ENCODE measurements at regions not wholly inside any gene's neighbourhood (a gene's known extent, or its start where the extent isn't known, plus 50 kb on each side); places are given as distances from the start of the nearest gene placed in this dataset.

DNA sequence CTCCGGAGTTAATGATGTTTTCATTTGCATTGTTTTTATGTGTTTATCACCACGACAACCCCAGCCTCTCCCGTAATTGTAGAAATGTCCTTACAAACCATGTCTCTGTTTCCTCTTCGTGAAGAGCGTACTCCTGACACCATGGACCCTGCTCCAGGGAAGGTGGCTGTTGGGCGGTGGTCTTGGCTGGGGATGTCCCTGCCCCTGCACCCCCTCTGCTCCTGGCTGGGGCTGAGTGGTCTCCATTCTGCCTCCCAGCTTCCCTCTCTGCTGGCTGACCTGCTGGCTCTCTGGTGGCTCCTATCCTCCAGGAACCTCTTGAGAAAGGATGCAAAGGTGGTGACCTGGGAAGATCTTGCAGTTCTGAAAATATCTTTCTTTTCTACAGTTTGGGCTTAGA, 81.1 kb downstream of the ASB1 start:
- H3K9me3 ChIP-seq (replicated peaks; ENCODE audit: insufficient read depth, low read length): no peaks in the 10 kb centered on the region
- H3K79me2 ChIP-seq (ENCODE audit: low read length): no peaks in the 10 kb centered on the region
- H3K27ac ChIP-seq (ENCODE audit: low read length): no peak overlapping the region
- TF ChIP-seq, protein P1, sequence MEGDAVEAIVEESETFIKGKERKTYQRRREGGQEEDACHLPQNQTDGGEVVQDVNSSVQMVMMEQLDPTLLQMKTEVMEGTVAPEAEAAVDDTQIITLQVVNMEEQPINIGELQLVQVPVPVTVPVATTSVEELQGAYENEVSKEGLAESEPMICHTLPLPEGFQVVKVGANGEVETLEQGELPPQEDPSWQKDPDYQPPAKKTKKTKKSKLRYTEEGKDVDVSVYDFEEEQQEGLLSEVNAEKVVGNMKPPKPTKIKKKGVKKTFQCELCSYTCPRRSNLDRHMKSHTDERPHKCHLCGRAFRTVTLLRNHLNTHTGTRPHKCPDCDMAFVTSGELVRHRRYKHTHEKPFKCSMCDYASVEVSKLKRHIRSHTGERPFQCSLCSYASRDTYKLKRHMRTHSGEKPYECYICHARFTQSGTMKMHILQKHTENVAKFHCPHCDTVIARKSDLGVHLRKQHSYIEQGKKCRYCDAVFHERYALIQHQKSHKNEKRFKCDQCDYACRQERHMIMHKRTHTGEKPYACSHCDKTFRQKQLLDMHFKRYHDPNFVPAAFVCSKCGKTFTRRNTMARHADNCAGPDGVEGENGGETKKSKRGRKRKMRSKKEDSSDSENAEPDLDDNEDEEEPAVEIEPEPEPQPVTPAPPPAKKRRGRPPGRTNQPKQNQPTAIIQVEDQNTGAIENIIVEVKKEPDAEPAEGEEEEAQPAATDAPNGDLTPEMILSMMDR (IDR thresholded peaks at IDR 0.05; ENCODE audit: low read length): no peak
- TF ChIP-seq EZH2 (optimal IDR thresholded peaks at IDR 0.05; ENCODE audit: low read depth, low read length) (no peak), EZH2phosphoT487 (IDR thresholded peaks at IDR 0.05; ENCODE audit: low read length) (no peak)
- H4K20me1 ChIP-seq (ENCODE audit: insufficient read depth, low read length): no peaks in the 10 kb centered on the region
- no peak overlapping the region for H3K4me3 ChIP-seq (ENCODE audit: low read length)
- H3K9ac ChIP-seq (ENCODE audit: low read length): no peak overlapping the region
- no peaks in the 10 kb centered on the region for H3K36me3 ChIP-seq (replicated peaks; ENCODE audit: insufficient read depth, low read length)
- H2AFZ ChIP-seq (ENCODE audit: low read length): no peak overlapping the region
- peaks cover 10% of the 10 kb centered on the region for H3K27me3 ChIP-seq (replicated peaks; ENCODE audit: insufficient read depth, low read length)
- DNase-seq: no peak
- H3K4me1 ChIP-seq (ENCODE audit: low read length): no peaks in the 10 kb centered on the region
- H3K4me2 ChIP-seq (ENCODE audit: low read depth, low read length): no peak overlapping the region
- H3F3A ChIP-seq (ENCODE audit: insufficient read depth, low read length): no peaks in the 10 kb centered on the region
- no peaks in the 10 kb centered on the region for H3K9me2 ChIP-seq (replicated peaks; ENCODE audit: insufficient read depth, low read length)

DNA sequence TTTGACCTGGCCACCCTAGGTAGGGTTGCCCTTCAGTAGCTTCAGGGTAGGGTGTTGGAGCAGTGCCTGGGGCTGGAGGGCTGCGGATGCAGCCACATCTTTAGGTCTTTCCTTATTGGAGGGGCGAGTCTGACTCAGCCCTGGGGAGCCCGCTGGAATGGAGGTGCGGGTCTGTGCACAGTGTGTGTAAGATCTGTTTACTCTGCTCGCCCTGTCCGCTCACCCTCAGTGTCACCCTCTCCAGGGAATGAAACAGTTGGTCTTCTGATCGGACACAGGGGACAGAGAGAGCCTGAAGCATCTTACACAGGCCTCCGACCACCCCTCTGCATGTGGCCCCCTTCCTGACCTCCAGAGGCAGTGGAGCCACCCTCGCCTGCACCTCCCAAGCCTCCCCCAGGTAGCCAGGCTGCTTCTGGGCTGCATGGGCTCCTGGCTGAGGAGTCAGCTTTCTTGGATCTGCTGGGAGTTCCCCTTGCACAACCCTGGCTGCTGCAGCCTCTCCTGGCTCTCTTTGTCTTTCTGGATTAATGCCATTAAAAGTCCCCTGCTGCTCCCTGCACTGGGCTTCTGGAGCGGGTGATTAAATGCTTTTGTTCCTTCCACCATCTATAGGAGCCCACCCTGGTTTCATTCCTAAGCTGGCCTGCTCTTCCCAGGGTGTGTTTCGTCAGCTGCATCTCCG, 82.6 kb downstream of the ASB1 start:
- Histone ChIP-seq H3K36me3 (replicated peaks; ENCODE audit: insufficient read depth, low read length) (no peaks in the 10 kb centered on the region), H3K4me2 (ENCODE audit: low read depth, low read length) (no peak overlapping the region), H2AFZ (ENCODE audit: low read length) (no peak overlapping the region), H3K9me3 (replicated peaks; ENCODE audit: insufficient read depth, low read length) (no peaks in the 10 kb centered on the region), H3F3A (ENCODE audit: insufficient read depth, low read length) (no peaks in the 10 kb centered on the region), H3K27me3 (replicated peaks; ENCODE audit: insufficient read depth, low read length) (peaks cover 10% of the 10 kb centered on the region), H3K4me1 (ENCODE audit: low read length) (no peaks in the 10 kb centered on the region), H3K9ac (ENCODE audit: low read length) (no peak overlapping the region), H3K27ac (ENCODE audit: low read length) (no peak overlapping the region), H3K79me2 (ENCODE audit: low read length) (no peaks in the 10 kb centered on the region), H3K4me3 (ENCODE audit: low read length) (no peak overlapping the region), H4K20me1 (ENCODE audit: insufficient read depth, low read length) (no peaks in the 10 kb centered on the region), H3K9me2 (replicated peaks; ENCODE audit: insufficient read depth, low read length) (no peaks in the 10 kb centered on the region)
- DNase-seq: no peak
- TF ChIP-seq EZH2 (optimal IDR thresholded peaks at IDR 0.05; ENCODE audit: low read depth, low read length) (no peak), EZH2phosphoT487 (IDR thresholded peaks at IDR 0.05; ENCODE audit: low read length) (no peak)
- TF ChIP-seq, protein P1 (IDR thresholded peaks at IDR 0.05; ENCODE audit: low read length): no peak

DNA sequence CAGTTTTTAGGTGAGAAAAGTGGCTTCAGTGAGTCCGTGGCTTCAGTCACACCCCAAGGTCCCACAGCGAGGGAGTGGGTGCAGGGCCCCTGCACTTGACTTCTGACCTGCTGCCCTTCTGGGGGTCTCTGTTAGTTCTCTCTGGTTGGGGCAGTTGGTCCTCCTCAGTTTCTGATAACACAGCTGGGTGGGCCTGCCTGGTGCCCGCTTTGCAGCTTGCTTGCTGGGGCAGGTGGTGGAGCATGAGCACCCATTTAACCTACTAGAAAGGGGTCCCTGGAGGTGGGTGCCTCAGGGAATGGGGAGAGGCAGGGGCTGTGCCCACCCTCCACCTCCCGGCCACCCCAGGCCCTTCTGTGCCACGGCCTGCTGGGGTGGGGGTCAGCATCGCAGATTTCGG, 83.2 kb downstream of the ASB1 start:
- Histone ChIP-seq H3K9ac (ENCODE audit: low read length) (no peak overlapping the region), H3K4me2 (ENCODE audit: low read depth, low read length) (no peak overlapping the region), H3K9me3 (replicated peaks; ENCODE audit: insufficient read depth, low read length) (no peaks in the 10 kb centered on the region), H3K36me3 (replicated peaks; ENCODE audit: insufficient read depth, low read length) (no peaks in the 10 kb centered on the region), H2AFZ (ENCODE audit: low read length) (no peak overlapping the region), H3K79me2 (ENCODE audit: low read length) (no peaks in the 10 kb centered on the region), H4K20me1 (ENCODE audit: insufficient read depth, low read length) (no peaks in the 10 kb centered on the region), H3F3A (ENCODE audit: insufficient read depth, low read length) (no peaks in the 10 kb centered on the region), H3K9me2 (replicated peaks; ENCODE audit: insufficient read depth, low read length) (no peaks in the 10 kb centered on the region), H3K27me3 (replicated peaks; ENCODE audit: insufficient read depth, low read length) (peaks cover 10% of the 10 kb centered on the region), H3K4me3 (ENCODE audit: low read length) (no peak overlapping the region), H3K27ac (ENCODE audit: low read length) (no peak overlapping the region), H3K4me1 (ENCODE audit: low read length) (no peaks in the 10 kb centered on the region)
- no peak for DNase-seq
- TF ChIP-seq, protein P1 (IDR thresholded peaks at IDR 0.05; ENCODE audit: low read length): no peak
- TF ChIP-seq EZH2 (optimal IDR thresholded peaks at IDR 0.05; ENCODE audit: low read depth, low read length) (no peak), EZH2phosphoT487 (IDR thresholded peaks at IDR 0.05; ENCODE audit: low read length) (no peak)
